ENCODE measurements at regions not wholly inside any gene's neighbourhood (a gene's known extent, or its start where the extent isn't known, plus 50 kb on each side); places are given as distances from the start of the nearest gene placed in this dataset.

DNA sequence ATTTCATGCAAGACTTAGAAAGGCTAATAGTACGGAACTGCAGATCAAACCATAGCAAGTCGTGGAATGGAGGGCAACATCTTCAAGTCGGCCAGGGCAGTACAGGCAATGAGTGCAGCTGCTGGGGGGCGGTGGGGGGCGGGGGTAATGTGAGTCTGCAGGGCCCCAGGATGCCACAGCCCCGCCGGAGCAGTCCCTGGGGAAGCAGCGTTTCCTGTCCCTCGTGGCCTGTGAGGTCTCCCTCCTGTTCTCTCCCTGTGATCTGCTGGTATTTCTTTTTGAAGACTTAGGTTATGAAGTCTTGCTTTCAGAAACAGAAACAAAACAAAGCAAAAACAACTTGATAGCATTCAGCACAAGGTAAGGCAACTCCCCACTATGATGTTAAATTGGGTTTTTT is 351.9 kb downstream of the FOXA2 start:
- Mint-ChIP-seq H3K9me3 (no peaks in the 10 kb centered on the region), H3K4me1 (peaks cover 47% of the 10 kb centered on the region), H3K27me3 (ENCODE audit: low read depth) (no peaks in the 10 kb centered on the region), H3K36me3 (no peaks in the 10 kb centered on the region), H3K4me3 (no peak overlapping the region), H3K27ac (peak overlapping the region; percentile 12; the same call in 1 of the 2 replicates)
- TF ChIP-seq ZNF121 (CRISPR knock-in tag; IDR thresholded peaks at IDR 0.05), result no peak
- no peak for TF ChIP-seq SP1 (CRISPR knock-in tag; conservative IDR thresholded peaks at IDR 0.05)
- TF ChIP-seq, protein P1, sequence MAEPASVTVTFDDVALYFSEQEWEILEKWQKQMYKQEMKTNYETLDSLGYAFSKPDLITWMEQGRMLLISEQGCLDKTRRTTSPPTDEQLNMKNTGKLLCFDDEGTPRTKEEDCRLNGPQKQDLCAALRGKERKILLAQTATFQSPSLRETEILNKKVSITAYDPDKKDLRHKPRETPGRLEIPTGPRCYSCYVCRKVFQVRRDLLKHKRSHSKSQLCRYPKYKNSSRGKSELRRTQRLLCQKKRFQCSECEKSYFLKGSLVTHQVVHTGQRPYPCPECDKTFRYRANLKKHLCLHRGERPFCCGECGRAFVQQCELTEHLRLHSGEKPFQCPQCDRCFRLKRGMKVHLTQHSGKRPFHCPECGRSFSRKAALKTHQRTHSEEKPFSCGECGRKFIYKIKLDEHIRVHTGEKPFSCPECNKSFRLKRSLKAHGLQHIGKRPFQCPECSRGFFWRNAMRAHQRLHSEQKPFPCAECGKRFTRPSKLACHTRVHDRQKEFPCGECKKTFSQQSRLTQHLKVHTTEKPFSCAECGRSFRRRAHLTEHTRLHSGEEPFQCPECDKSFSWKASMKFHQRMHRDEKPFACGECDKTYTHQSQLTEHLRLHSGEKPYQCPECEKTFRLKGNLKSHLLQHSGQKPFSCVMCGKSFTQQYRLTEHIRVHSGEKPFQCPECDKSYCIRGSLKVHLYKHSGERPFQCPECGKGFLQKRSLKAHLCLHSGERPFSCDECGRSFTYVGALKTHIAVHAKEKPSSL (CRISPR knock-in tag; conservative IDR thresholded peaks at IDR 0.05), result no peak
- ATAC-seq (0 out of 2 replicates have a peak, but pooled peaks have one; percentile 34), DNase-seq (ENCODE audit: low spot score) (no peak)
- CTCF ChIA-PET, result interaction anchor here (0.7 kb wide), 1 partner anchor 126 kb away, joined by 3 read pairs; no protein-coding TSS in a partner anchor
- POLR2A ChIA-PET, result no interaction called here

DNA sequence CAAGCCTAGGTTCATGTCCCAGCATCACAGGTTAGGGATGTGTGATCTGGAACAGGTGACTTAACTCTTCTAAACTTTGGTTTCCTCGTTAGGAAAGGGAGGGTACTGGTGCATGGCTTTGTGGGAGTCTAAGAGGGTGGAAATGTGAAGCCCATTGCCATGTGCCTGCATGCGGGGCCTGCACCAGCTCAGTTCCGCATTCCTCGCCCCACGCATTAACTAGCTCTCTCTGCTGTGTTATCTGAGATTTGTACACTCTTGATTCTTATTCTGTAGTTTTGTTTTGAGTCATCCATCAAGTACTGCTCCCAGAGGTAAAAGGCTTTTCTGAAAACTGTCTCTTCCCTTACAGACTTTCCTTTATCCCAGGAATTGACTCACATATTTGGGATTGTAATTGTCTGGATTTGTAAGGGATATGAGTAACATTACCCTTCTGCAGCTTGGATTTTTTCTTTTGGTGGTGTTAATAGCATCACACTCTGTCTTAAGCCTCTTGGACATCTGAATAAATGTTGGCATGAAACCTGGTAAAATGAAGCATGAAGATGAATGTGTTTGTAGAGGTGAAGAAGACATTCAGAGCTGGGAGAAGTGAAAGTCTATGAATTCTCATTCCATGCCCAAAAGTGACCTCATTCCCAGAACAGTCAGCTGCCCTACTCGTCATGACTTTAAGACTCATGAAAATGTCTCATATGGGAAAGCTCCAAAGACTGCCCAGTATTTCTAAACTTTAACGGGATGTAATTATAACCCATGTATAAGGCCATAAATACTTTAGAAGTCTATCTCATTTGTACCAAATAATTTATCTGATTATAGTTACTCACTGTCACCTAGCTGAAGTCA is 357.3 kb downstream of the FOXA2 start:
- H3K4me1 Mint-ChIP-seq, result peaks cover 23% of the 10 kb centered on the region
- H3K4me3 Mint-ChIP-seq, result no peak overlapping the region
- no peak overlapping the region for H3K27ac Mint-ChIP-seq
- no peaks in the 10 kb centered on the region for H3K27me3 Mint-ChIP-seq (ENCODE audit: low read depth)
- DNase-seq (ENCODE audit: low spot score) (no peak), ATAC-seq (no peak)
- no peaks in the 10 kb centered on the region; the same call in 1 of the 2 replicates for H3K36me3 Mint-ChIP-seq
- POLR2A ChIA-PET, result no interaction called here
- peaks cover 9% of the 10 kb centered on the region for H3K9me3 Mint-ChIP-seq
- TF ChIP-seq EMX1 (CRISPR knock-in tag; IDR thresholded peaks at IDR 0.05) (no peak), RELA (CRISPR knock-in tag; IDR thresholded peaks at IDR 0.05; ENCODE audit: borderline replicate concordance) (no peak), FOXK1 (CRISPR knock-in tag; IDR thresholded peaks at IDR 0.05) (no peak), ESRRA (CRISPR knock-in tag; IDR thresholded peaks at IDR 0.05; ENCODE audit: borderline replicate concordance) (no peak), ZNF396 (CRISPR knock-in tag; IDR thresholded peaks at IDR 0.05; ENCODE audit: borderline replicate concordance) (no peak), RORB (CRISPR knock-in tag; IDR thresholded peaks at IDR 0.05) (no peak), MYBL2 (CRISPR knock-in tag; IDR thresholded peaks at IDR 0.05) (no peak), SOX15 (CRISPR knock-in tag; IDR thresholded peaks at IDR 0.05) (no peak), TEAD4 (CRISPR knock-in tag; IDR thresholded peaks at IDR 0.05) (no peak), ZNF416 (CRISPR knock-in tag; IDR thresholded peaks at IDR 0.05) (no peak), ZBTB21 (CRISPR knock-in tag; IDR thresholded peaks at IDR 0.05; ENCODE audit: borderline replicate concordance) (no peak), SP1 (CRISPR knock-in tag; conservative IDR thresholded peaks at IDR 0.05) (no peak)
- TF ChIP-seq, protein P2, sequence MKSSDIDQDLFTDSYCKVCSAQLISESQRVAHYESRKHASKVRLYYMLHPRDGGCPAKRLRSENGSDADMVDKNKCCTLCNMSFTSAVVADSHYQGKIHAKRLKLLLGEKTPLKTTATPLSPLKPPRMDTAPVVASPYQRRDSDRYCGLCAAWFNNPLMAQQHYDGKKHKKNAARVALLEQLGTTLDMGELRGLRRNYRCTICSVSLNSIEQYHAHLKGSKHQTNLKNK (CRISPR knock-in tag; IDR thresholded peaks at IDR 0.05), result no peak
- TF ChIP-seq, protein P3, sequence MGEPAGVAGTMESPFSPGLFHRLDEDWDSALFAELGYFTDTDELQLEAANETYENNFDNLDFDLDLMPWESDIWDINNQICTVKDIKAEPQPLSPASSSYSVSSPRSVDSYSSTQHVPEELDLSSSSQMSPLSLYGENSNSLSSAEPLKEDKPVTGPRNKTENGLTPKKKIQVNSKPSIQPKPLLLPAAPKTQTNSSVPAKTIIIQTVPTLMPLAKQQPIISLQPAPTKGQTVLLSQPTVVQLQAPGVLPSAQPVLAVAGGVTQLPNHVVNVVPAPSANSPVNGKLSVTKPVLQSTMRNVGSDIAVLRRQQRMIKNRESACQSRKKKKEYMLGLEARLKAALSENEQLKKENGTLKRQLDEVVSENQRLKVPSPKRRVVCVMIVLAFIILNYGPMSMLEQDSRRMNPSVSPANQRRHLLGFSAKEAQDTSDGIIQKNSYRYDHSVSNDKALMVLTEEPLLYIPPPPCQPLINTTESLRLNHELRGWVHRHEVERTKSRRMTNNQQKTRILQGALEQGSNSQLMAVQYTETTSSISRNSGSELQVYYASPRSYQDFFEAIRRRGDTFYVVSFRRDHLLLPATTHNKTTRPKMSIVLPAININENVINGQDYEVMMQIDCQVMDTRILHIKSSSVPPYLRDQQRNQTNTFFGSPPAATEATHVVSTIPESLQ (CRISPR knock-in tag; IDR thresholded peaks at IDR 0.05), result no peak
- TF ChIP-seq, protein P4, sequence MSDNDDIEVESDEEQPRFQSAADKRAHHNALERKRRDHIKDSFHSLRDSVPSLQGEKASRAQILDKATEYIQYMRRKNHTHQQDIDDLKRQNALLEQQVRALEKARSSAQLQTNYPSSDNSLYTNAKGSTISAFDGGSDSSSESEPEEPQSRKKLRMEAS (CRISPR knock-in tag; IDR thresholded peaks at IDR 0.05), result no peak
- TF ChIP-seq, protein P5, sequence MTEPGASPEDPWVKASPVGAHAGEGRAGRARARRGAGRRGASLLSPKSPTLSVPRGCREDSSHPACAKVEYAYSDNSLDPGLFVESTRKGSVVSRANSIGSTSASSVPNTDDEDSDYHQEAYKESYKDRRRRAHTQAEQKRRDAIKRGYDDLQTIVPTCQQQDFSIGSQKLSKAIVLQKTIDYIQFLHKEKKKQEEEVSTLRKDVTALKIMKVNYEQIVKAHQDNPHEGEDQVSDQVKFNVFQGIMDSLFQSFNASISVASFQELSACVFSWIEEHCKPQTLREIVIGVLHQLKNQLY (CRISPR knock-in tag; IDR thresholded peaks at IDR 0.05), result no peak
- TF ChIP-seq, protein P6, sequence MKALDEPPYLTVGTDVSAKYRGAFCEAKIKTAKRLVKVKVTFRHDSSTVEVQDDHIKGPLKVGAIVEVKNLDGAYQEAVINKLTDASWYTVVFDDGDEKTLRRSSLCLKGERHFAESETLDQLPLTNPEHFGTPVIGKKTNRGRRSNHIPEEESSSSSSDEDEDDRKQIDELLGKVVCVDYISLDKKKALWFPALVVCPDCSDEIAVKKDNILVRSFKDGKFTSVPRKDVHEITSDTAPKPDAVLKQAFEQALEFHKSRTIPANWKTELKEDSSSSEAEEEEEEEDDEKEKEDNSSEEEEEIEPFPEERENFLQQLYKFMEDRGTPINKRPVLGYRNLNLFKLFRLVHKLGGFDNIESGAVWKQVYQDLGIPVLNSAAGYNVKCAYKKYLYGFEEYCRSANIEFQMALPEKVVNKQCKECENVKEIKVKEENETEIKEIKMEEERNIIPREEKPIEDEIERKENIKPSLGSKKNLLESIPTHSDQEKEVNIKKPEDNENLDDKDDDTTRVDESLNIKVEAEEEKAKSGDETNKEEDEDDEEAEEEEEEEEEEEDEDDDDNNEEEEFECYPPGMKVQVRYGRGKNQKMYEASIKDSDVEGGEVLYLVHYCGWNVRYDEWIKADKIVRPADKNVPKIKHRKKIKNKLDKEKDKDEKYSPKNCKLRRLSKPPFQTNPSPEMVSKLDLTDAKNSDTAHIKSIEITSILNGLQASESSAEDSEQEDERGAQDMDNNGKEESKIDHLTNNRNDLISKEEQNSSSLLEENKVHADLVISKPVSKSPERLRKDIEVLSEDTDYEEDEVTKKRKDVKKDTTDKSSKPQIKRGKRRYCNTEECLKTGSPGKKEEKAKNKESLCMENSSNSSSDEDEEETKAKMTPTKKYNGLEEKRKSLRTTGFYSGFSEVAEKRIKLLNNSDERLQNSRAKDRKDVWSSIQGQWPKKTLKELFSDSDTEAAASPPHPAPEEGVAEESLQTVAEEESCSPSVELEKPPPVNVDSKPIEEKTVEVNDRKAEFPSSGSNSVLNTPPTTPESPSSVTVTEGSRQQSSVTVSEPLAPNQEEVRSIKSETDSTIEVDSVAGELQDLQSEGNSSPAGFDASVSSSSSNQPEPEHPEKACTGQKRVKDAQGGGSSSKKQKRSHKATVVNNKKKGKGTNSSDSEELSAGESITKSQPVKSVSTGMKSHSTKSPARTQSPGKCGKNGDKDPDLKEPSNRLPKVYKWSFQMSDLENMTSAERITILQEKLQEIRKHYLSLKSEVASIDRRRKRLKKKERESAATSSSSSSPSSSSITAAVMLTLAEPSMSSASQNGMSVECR (CRISPR knock-in tag; IDR thresholded peaks at IDR 0.05; ENCODE audit: borderline replicate concordance), result no peak
- CTCF ChIA-PET, result no interaction called here
